T-cell (primary cell): ENCODE measurements at regions not wholly inside any gene's neighbourhood (a gene's known extent, or its start where the extent isn't known, plus 50 kb on each side); places are given as distances from the start of the nearest gene placed in this dataset.

Experiments
- ATAC-seq, 4 experiments: fragments of 200-7000 bp in 3 of 4; fragments of 150-1000 bp in 1 of 4; cut with Tn5 transposase; replicated peaks in 1 of 4; 1 replicate in 3 of 4; 2 replicates in 1 of 4; pipeline ENCODE4 v1.10.0; 2021; ENCODE audit warnings: moderate library complexity in 3 of 4, mild to moderate bottlenecking in 2 of 4, moderate number of reproducible peaks in 1 of 4
- CTCF ChIA-PET, 2 donors: fragments of 300-600 bp; sonication (Branson Sonifier 250); formaldehyde crosslinking; loops; one replicate each; lab custom pipeline; 2022; ENCODE audit warnings: antibody characterized with exemption in 2 of 2; lab: Charles Lee
- POLR2A ChIA-PET, 2 donors: fragments of 300-600 bp; sonication (Branson Sonifier 250); formaldehyde crosslinking; loops; one replicate each; lab custom pipeline; 2022; ENCODE audit warnings: antibody characterized with exemption in 2 of 2; lab: Charles Lee
- DNase-seq, 35 experiments: peaks; one replicate each; pipeline versions ENCODE4 v3.0.0 to v3.0.0-alpha.2; 2013 to 2023
- H3K27ac ChIP-seq: one replicate; pipeline ENCODE4 v1.5.1; 2013; ENCODE audit warnings: low read length
- H3K27me3 ChIP-seq, 2 experiments: replicated peaks in 1 of 2; 1 replicate in 1 of 2; 2 replicates in 1 of 2; pipeline versions ENCODE4 v1.6.1 to v1.7.0; 2013; ENCODE audit warnings: low read length in 1 of 2, mixed read lengths in 1 of 2; ENCODE audit not compliant: control insufficient read depth in 2 of 2, insufficient read depth in 2 of 2; ENCODE audit errors: extremely low read depth in 1 of 2
- H3K36me3 ChIP-seq, 2 donors: 1 replicate in 1 of 2; 2 replicates in 1 of 2; pipeline versions ENCODE4 v1.6.1 to v1.7.0; 2013; ENCODE audit warnings: low read length in 1 of 2; ENCODE audit not compliant: control insufficient read depth in 2 of 2, insufficient read depth in 1 of 2; ENCODE audit errors: extremely low read depth in 1 of 2
- H3K4me1 ChIP-seq, 2 experiments: 1 replicate in 1 of 2; 2 replicates in 1 of 2; pipeline versions ENCODE4 v1.6.1 to v1.7.0; 2013; ENCODE audit warnings: low read length in 2 of 2, mixed read lengths in 1 of 2; ENCODE audit not compliant: insufficient read depth in 2 of 2, control insufficient read depth in 1 of 2; ENCODE audit errors: extremely low read depth in 1 of 2
- H3K4me3 ChIP-seq, 2 donors: 1 replicate in 1 of 2; 2 replicates in 1 of 2; pipeline versions ENCODE4 v1.5.1 to v1.7.0; 2013; ENCODE audit warnings: mild to moderate bottlenecking in 2 of 2, low read length in 1 of 2, moderate library complexity in 1 of 2; ENCODE audit not compliant: control insufficient read depth in 1 of 2; ENCODE audit errors: extremely low read depth in 1 of 2
- H3K9me3 ChIP-seq: 2 replicates; pipeline ENCODE4 v1.7.0; 2013
- H3K27ac Mint-ChIP-seq, 2 donors: one replicate each; pipeline ENCODE4 v1.8.0; 2020 to 2021; ENCODE audit warnings: mild to moderate bottlenecking in 2 of 2, mixed read lengths in 2 of 2
- H3K27me3 Mint-ChIP-seq, 2 donors: one replicate each; pipeline ENCODE4 v1.8.0; 2021 to 2022; ENCODE audit warnings: mixed read lengths in 2 of 2
- H3K36me3 Mint-ChIP-seq: one replicate; pipeline ENCODE4 v1.8.0; 2021; ENCODE audit warnings: mixed read lengths
- H3K4me1 Mint-ChIP-seq, 3 donors: one replicate each; pipeline ENCODE4 v1.8.0; 2020 to 2022; ENCODE audit warnings: mixed read lengths in 3 of 3, mild to moderate bottlenecking in 1 of 3
- H3K4me3 Mint-ChIP-seq, 3 donors: one replicate each; pipeline ENCODE4 v1.8.0; 2020 to 2022; ENCODE audit warnings: mild to moderate bottlenecking in 3 of 3, mixed read lengths in 3 of 3, moderate library complexity in 3 of 3
- H3K9me3 Mint-ChIP-seq, 3 donors: one replicate each; pipeline ENCODE4 v1.8.0; 2020 to 2022; ENCODE audit warnings: mixed read lengths in 3 of 3
- WGBS: methylation state at CpG from one replicate; pipeline ENCODE4 v1.1.5; 2013; ENCODE audit warnings: missing lambda C conversion rate; ENCODE audit not compliant: insufficient coverage; 5-methylcytosine and 5-hydroxymethylcytosine counted together

- Histone ChIP-seq H3K27ac (no peak overlapping the region), H3K9me3 (no peaks in the 10 kb centered on the region), H3K27me3 (no peaks in the 10 kb centered on the region), H3K4me1 (no peaks in the 10 kb centered on the region), H3K36me3 (no peaks in the 10 kb centered on the region), H3K4me3 (no peak overlapping the region)
- ChIA-PET CTCF (no interaction called here), POLR2A (no interaction called here)
- H3K27ac Mint-ChIP-seq = no peak overlapping the region
- H3K9me3 Mint-ChIP-seq = no peaks in the 10 kb centered on the region
- peaks cover 0 to 6% (median 4%) of the 10 kb centered on the region in 3 donors for H3K4me1 Mint-ChIP-seq
- no peak overlapping the region for H3K4me3 Mint-ChIP-seq
- no peaks in the 10 kb centered on the region for H3K27me3 Mint-ChIP-seq
- WGBS = 71% methylated on average over 1 of the region's 4 CpGs
- DNase-seq = no peak
- ATAC-seq = no peak
- no peaks in the 10 kb centered on the region for H3K36me3 Mint-ChIP-seq
These were observed 65.4 kb upstream of the ST3GAL5 start for GRCh38 chr2:85954192-85954589.

GRCh38 chr2:85953476-85953875 is 64.7 kb upstream of the ST3GAL5 start:
- Histone ChIP-seq H3K4me3 (no peak overlapping the region), H3K36me3 (no peaks in the 10 kb centered on the region), H3K27ac (no peak overlapping the region), H3K27me3 (no peaks in the 10 kb centered on the region), H3K4me1 (no peaks in the 10 kb centered on the region), H3K9me3 (no peaks in the 10 kb centered on the region)
- ATAC-seq = no peak
- Mint-ChIP-seq H3K4me1 (peaks cover 0 to 6% (median 4%) of the 10 kb centered on the region in 3 donors), H3K9me3 (peaks cover 0 to 2% (median 1%) of the 10 kb centered on the region in 3 donors), H3K4me3 (no peak overlapping the region), H3K27ac (no peak overlapping the region), H3K36me3 (no peaks in the 10 kb centered on the region), H3K27me3 (no peaks in the 10 kb centered on the region)
- ChIA-PET CTCF (no interaction called here), POLR2A (no interaction called here)
- WGBS = 71% methylated on average over 2 of the region's 5 CpGs
- no peak for DNase-seq

- no peak overlapping the region for H3K27ac ChIP-seq
- Mint-ChIP-seq H3K9me3 (peaks cover 4 to 11% (median 7%) of the 10 kb centered on the region in 3 donors), H3K4me1 (peaks cover 0 to 6% (median 4%) of the 10 kb centered on the region in 3 donors), H3K27ac (no peak overlapping the region), H3K27me3 (no peaks in the 10 kb centered on the region), H3K36me3 (no peaks in the 10 kb centered on the region), H3K4me3 (no peak overlapping the region)
- H3K4me1 ChIP-seq = no peaks in the 10 kb centered on the region
- 84% methylated on average over 7 of the region's 8 CpGs for WGBS
- no peak for ATAC-seq
- CTCF ChIA-PET = no interaction called here
- H3K4me3 ChIP-seq = no peak overlapping the region
- no peaks in the 10 kb centered on the region for H3K27me3 ChIP-seq
- no peaks in the 10 kb centered on the region for H3K36me3 ChIP-seq
- no peak for DNase-seq
- no peaks in the 10 kb centered on the region for H3K9me3 ChIP-seq
- POLR2A ChIA-PET = no interaction called here
These were observed 63.5 kb upstream of the ST3GAL5 start for GRCh38 chr2:85952196-85952734.

GRCh38 chr2:85951351-85952067 is 62.7 kb upstream of the ST3GAL5 start:
- Mint-ChIP-seq H3K4me3 (no peak overlapping the region), H3K27ac (no peak overlapping the region), H3K9me3 (peaks cover 4 to 13% (median 11%) of the 10 kb centered on the region in 3 donors), H3K36me3 (no peaks in the 10 kb centered on the region), H3K27me3 (no peaks in the 10 kb centered on the region), H3K4me1 (peaks cover 0 to 6% (median 4%) of the 10 kb centered on the region in 3 donors)
- ATAC-seq (no peak), DNase-seq (no peak)
- H3K36me3 ChIP-seq = no peaks in the 10 kb centered on the region
- CTCF ChIA-PET = no interaction called here
- H3K4me1 ChIP-seq = no peaks in the 10 kb centered on the region
- no peak overlapping the region for H3K27ac ChIP-seq
- no peak overlapping the region for H3K4me3 ChIP-seq
- no peaks in the 10 kb centered on the region for H3K27me3 ChIP-seq
- POLR2A ChIA-PET = no interaction called here
- no peaks in the 10 kb centered on the region for H3K9me3 ChIP-seq
- WGBS = 92% methylated on average over 9 of the region's 11 CpGs

GRCh38 chr2:85950743-85951142 is 62.0 kb upstream of the ST3GAL5 start:
- peaks cover 0 to 6% (median 4%) of the 10 kb centered on the region in 3 donors for H3K4me1 Mint-ChIP-seq
- H3K27me3 Mint-ChIP-seq = no peaks in the 10 kb centered on the region
- Histone ChIP-seq H3K27me3 (no peaks in the 10 kb centered on the region), H3K4me3 (no peak overlapping the region), H3K4me1 (no peaks in the 10 kb centered on the region), H3K27ac (no peak overlapping the region), H3K36me3 (no peaks in the 10 kb centered on the region), H3K9me3 (no peaks in the 10 kb centered on the region)
- H3K27ac Mint-ChIP-seq = no peak overlapping the region
- H3K4me3 Mint-ChIP-seq = no peak overlapping the region
- CTCF ChIA-PET = no interaction called here
- WGBS = 90% methylated on average over 2 of the region's 4 CpGs
- peaks cover 4 to 13% (median 11%) of the 10 kb centered on the region in 3 donors for H3K9me3 Mint-ChIP-seq
- no peak for ATAC-seq
- DNase-seq = no peak
- H3K36me3 Mint-ChIP-seq = no peaks in the 10 kb centered on the region
- POLR2A ChIA-PET = no interaction called here

- DNase-seq (no peak), ATAC-seq (no peak)
- 88% methylated on average over 1 of the region's 5 CpGs for WGBS
- Mint-ChIP-seq H3K27me3 (no peaks in the 10 kb centered on the region), H3K4me3 (no peak overlapping the region), H3K4me1 (peaks cover 0 to 6% (median 4%) of the 10 kb centered on the region in 3 donors), H3K27ac (no peak overlapping the region), H3K9me3 (peaks cover 4 to 13% (median 11%) of the 10 kb centered on the region in 3 donors), H3K36me3 (no peaks in the 10 kb centered on the region)
- H3K36me3 ChIP-seq = no peaks in the 10 kb centered on the region
- ChIA-PET POLR2A (interaction anchor here in 1 of 2 donors (0.5 kb wide), 1 partner anchor 331 kb away, joined by 7 read pairs; no protein-coding TSS in a partner anchor), CTCF (interaction anchor here in 1 of 2 donors (1.2 kb wide), 1 partner anchor 11 kb away, joined by 3 read pairs; no protein-coding TSS in a partner anchor)
- H3K27ac ChIP-seq = no peak overlapping the region
- H3K4me3 ChIP-seq = no peak overlapping the region
- no peaks in the 10 kb centered on the region for H3K9me3 ChIP-seq
- no peaks in the 10 kb centered on the region for H3K4me1 ChIP-seq
- no peaks in the 10 kb centered on the region for H3K27me3 ChIP-seq
These were observed 60.5 kb upstream of the ST3GAL5 start for GRCh38 chr2:85949280-85949679.
